GM21381 (cell line): ENCODE measurements at regions not wholly inside any gene's neighbourhood (a gene's known extent, or its start where the extent isn't known, plus 50 kb on each side); places are given as distances from the start of the nearest gene placed in this dataset.
"Not testable (repeated sequence)": the region's sequence is repeated elsewhere in the genome, so short reads cannot be mapped to it uniquely, and the experiment has no call there.

ENCODE experiments used
- ATAC-seq: cut with Tn5 transposase; IDR thresholded peaks from one replicate; pipeline ENCODE4 v1.9.1; 2021; ENCODE audit warnings: mild to moderate bottlenecking, moderate library complexity; ENCODE audit not compliant: unreplicated experiment

GRCh38 chr6:168916576-168917211, 337.0 kb downstream of the THBS2 start:
- ATAC-seq = no peak

- no peak for ATAC-seq
Observed at GRCh38 chr6:168915855-168916254, 337.8 kb downstream of the THBS2 start.

GRCh38 chr6:168915242-168915641, 338.4 kb downstream of the THBS2 start:
- no peak for ATAC-seq

GRCh38 chr6:168913866-168914469, 339.7 kb downstream of the THBS2 start:
- no peak for ATAC-seq

- not testable (repeated sequence) for ATAC-seq
Observed at GRCh38 chr6:168913231-168913865, 340.3 kb downstream of the THBS2 start.

- ATAC-seq = no peak
Observed at GRCh38 chr6:168909288-168909687, 344.4 kb downstream of the THBS2 start.

GRCh38 chr6:168908887-168909286, 344.8 kb downstream of the THBS2 start:
- ATAC-seq = no peak

GRCh38 chr6:168908166-168908565, 345.5 kb downstream of the THBS2 start:
- no peak for ATAC-seq

- ATAC-seq = no peak
Observed at GRCh38 chr6:168906391-168906790, 347.3 kb downstream of the THBS2 start.

GRCh38 chr6:168905451-168906090, 348.1 kb downstream of the THBS2 start:
- ATAC-seq = no peak

GRCh38 chr6:168903613-168904345, 349.9 kb downstream of the THBS2 start:
- ATAC-seq = no peak

GRCh38 chr6:168902075-168902474, 351.6 kb downstream of the THBS2 start:
- no peak for ATAC-seq

GRCh38 chr6:168901076-168901475, 352.6 kb downstream of the THBS2 start:
- ATAC-seq = no peak

GRCh38 chr6:168896321-168896720, 357.3 kb downstream of the THBS2 start:
- no peak for ATAC-seq

- peak; percentile 99 for ATAC-seq
Observed at GRCh38 chr6:168895102-168895812, 358.4 kb downstream of the THBS2 start.

- no peak for ATAC-seq
Observed at GRCh38 chr6:168892031-168892430, 361.6 kb downstream of the THBS2 start.

- ATAC-seq = no peak
Observed at GRCh38 chr6:168890981-168891365, 362.7 kb downstream of the THBS2 start.

- ATAC-seq = no peak
Observed at GRCh38 chr6:168890306-168890980, 363.2 kb downstream of the THBS2 start.

- no peak for ATAC-seq
Observed at GRCh38 chr6:168888786-168889345, 364.8 kb downstream of the THBS2 start.

GRCh38 chr6:168888102-168888501, 365.5 kb downstream of the THBS2 start:
- no peak for ATAC-seq
